AG04449 (cell line): ENCODE measurements at regions not wholly inside any gene's neighbourhood (a gene's known extent, or its start where the extent isn't known, plus 50 kb on each side); places are given as distances from the start of the nearest gene placed in this dataset.

Experiments
- CTCF ChIA-PET: fragments of 350-600 bp; formaldehyde crosslinking; extraction: SDS; loops from one replicate; lab custom pipeline; 2021; ENCODE audit warnings: antibody characterized with exemption; lab: Yijun Ruan, JAX
- POLR2A ChIA-PET: fragments of 400-600, 350-600 bp; formaldehyde crosslinking; extraction: SDS; loops from one replicate; lab custom pipeline; 2020; ENCODE audit warnings: antibody characterized with exemption, inconsistent platforms; lab: Yijun Ruan, JAX
- DNase-seq: peaks from one replicate; pipeline ENCODE4 v3.0.0-alpha.2; 2010; ENCODE audit warnings: low read depth, low spot score
- H3K4me3 ChIP-seq: 2 replicates; pipeline ENCODE4 v1.5.1; 2011; ENCODE audit warnings: low read depth, mild to moderate bottlenecking, control low read depth, low read length
- TF ChIP-seq, protein P1 (sequence below): IDR thresholded peaks from one replicate; pipeline ENCODE4 v1.5.1; 2011; ENCODE audit warnings: mild to moderate bottlenecking, moderate library complexity, low read length, control low read depth, inconsistent platforms; ENCODE audit not compliant: insufficient read depth; ENCODE audit errors: missing control alignments

DNA sequence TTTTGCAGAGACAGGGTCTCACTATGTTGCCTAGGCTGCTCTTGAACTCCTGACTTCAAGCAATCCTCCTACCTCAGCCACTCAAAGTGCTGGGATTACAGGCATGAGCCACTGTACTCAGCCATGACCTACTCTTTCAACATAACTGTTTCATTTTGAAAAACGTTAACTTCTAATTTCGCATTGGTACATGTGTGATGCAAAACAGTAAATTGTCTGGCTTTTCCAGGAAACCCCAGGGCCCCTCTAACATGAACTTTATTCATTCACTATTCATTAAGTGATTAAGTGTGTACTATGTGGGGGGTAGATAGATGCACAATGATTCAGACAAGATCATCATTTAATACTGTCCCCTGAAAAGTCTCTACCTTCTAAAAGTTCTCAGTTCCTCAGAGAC lies 364.9 kb downstream of the SS18 start:
- H3K4me3 ChIP-seq = no peak overlapping the region
- CTCF ChIA-PET = interaction anchor here (0.8 kb wide), 1 partner anchor 11 kb away, joined by 3 read pairs; no protein-coding TSS in a partner anchor
- TF ChIP-seq, protein P1, sequence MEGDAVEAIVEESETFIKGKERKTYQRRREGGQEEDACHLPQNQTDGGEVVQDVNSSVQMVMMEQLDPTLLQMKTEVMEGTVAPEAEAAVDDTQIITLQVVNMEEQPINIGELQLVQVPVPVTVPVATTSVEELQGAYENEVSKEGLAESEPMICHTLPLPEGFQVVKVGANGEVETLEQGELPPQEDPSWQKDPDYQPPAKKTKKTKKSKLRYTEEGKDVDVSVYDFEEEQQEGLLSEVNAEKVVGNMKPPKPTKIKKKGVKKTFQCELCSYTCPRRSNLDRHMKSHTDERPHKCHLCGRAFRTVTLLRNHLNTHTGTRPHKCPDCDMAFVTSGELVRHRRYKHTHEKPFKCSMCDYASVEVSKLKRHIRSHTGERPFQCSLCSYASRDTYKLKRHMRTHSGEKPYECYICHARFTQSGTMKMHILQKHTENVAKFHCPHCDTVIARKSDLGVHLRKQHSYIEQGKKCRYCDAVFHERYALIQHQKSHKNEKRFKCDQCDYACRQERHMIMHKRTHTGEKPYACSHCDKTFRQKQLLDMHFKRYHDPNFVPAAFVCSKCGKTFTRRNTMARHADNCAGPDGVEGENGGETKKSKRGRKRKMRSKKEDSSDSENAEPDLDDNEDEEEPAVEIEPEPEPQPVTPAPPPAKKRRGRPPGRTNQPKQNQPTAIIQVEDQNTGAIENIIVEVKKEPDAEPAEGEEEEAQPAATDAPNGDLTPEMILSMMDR = no peak
- DNase-seq = no peak
- POLR2A ChIA-PET = no interaction called here

DNA sequence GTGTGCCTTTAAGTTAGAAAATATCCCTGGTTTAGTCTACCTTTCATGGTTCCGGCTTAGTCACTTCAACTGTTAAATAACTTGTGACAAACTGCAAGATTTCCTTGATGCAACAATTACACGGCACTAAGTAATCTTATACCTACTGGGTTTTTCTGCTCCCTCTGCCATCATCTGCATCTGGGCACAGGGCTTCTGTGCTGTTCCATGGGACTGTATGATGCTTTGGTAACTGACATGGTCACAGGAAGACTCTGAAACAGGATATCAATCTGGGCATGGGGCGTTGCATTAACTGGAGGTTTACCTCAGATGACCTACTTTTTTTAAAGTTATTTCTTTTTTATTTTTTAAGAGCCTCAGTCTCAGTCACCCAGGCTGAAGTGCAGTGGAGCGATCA lies 365.4 kb downstream of the SS18 start:
- H3K4me3 ChIP-seq = no peak overlapping the region
- no peak for DNase-seq
- CTCF ChIA-PET = no interaction called here
- POLR2A ChIA-PET = no interaction called here
- TF ChIP-seq, protein P1 = no peak

DNA sequence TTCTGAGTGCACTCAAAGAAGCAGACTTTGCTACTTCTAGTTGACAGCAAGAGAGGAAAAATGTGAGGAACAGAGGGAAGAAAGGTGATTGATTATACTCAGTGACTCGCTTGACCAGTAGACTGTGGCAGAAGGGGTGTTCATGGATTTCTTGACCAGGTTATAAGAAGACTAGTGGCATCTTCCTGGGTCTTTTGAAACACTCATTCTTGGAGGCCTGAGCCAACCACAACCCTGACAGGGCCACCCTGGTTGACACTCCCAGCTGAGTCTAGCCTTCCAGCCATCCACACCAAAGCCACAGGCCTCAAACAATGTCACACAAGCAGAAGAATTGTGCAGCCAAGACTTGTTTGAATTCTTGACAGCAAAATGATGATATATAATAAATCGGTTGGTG lies 366.3 kb downstream of the SS18 start:
- TF ChIP-seq, protein P1 = no peak
- DNase-seq = no peak
- H3K4me3 ChIP-seq = no peak overlapping the region
- CTCF ChIA-PET = no interaction called here
- POLR2A ChIA-PET = no interaction called here

DNA sequence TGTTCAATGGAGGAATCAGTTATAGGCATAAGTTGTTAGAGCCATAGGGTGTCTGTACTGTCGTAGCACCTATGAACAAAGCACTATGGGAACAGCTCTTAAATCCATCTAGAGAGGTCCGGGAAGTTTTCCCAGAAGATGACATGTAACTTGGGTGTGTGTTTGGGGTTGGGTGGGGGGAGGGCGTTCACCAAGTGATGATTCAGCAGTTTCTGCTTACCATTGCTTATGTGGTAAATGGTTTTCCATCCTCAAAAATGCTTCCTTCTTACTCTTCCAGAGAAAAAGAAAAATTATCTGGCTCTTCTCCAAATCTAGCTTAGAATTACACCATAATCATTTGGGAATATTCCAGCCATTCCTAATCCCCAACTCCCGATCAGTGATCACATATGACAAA lies 361.1 kb upstream of the ZNF521 start:
- no peak for DNase-seq
- ChIA-PET POLR2A (no interaction called here), CTCF (no interaction called here)
- TF ChIP-seq, protein P1 = no peak
- no peak overlapping the region for H3K4me3 ChIP-seq

DNA sequence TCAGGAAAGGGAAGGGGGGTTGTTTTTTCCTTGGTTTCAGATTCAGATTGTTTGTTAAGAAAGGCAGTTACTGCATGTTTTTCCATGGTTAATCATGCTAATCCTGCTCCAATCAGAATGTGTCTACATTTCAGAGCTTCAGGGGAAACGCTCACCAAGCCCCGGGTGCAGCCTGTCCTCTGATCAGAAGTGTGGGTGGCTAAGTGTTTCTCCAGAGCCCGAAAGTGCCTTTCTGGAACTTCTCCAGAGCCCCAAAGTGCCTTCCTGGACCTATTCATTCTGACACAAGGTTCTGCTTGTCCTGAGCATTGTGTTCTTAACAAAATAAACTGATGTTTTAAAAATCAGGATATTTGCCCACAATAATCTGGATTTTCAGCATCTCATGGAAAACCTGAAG lies 359.0 kb upstream of the ZNF521 start:
- no peak overlapping the region for H3K4me3 ChIP-seq
- DNase-seq = no peak
- CTCF ChIA-PET = no interaction called here
- TF ChIP-seq, protein P1 = no peak
- POLR2A ChIA-PET = no interaction called here

DNA sequence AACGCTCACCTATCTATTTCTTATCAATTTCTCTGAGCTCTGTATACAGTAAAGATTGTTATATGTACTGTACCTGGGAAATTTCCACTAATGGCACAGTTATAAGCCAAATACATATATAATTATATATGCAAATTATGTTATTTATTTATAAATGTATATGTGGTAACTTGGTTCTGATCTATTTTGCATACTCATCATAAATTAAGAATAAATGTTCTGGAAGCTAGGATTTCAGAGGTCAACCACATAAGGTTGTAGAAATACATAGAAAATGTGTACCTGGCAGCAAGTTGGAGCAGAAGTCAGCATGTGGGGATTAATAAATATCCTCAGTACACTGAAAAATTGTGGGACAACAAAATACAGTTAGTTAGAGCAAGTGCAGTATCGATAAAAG lies 353.7 kb upstream of the ZNF521 start:
- CTCF ChIA-PET = no interaction called here
- TF ChIP-seq, protein P1 = no peak

More for the DNA sequence above, 353.7 kb upstream of the ZNF521 start:
- no peak overlapping the region for H3K4me3 ChIP-seq
- POLR2A ChIA-PET = no interaction called here
- no peak for DNase-seq
